PC-3 (cell line): ENCODE measurements at regions not wholly inside any gene's neighbourhood (a gene's known extent, or its start where the extent isn't known, plus 50 kb on each side); places are given as distances from the start of the nearest gene placed in this dataset.
A peak's percentile ranks its signal among the peaks of the same experiment; 100 is the strongest.

Experiments
- ATAC-seq: fragments of 200-7000 bp; cut with Tn5 transposase; 2 replicates; pipeline ENCODE4 v1.9.1; 2020; ENCODE audit warnings: mild to moderate bottlenecking, moderate library complexity
- BruUV-seq: library from RNA; stranded (reverse); fragments of 400-500 nt; replicated peaks from 2 replicates; lab custom pipeline; 2021; lab: Mats Ljungman, UMichigan
- CTCF ChIA-PET: fragments of 300-600 bp; sonication (Branson Sonifier 250); formaldehyde crosslinking; loops from one replicate; lab custom pipeline; 2022; ENCODE audit warnings: antibody characterized with exemption; lab: Charles Lee
- POLR2A ChIA-PET: fragments of 300-600 bp; sonication (Branson Sonifier 250); formaldehyde crosslinking; loops from one replicate; lab custom pipeline; 2022; ENCODE audit warnings: antibody characterized with exemption; ENCODE audit not compliant: unreplicated experiment; lab: Charles Lee
- DNase-seq: peaks from one replicate; pipeline ENCODE4 v3.0.0-alpha.2; 2015
- H2AFZ ChIP-seq: fragments of 300-600 bp; sonication (generic); 2 replicates; pipeline ENCODE4 v1.6.0; 2016; ENCODE audit warnings: antibody characterized with exemption, low read length
- H3F3A ChIP-seq: fragments of 300-600 bp; sonication (generic); one replicate; pipeline ENCODE4 v1.6.0; 2017; ENCODE audit warnings: antibody characterized with exemption, low read length, control low read depth, mild to moderate bottlenecking; ENCODE audit not compliant: unreplicated experiment
- H3K27ac ChIP-seq: fragments of 300-600 bp; sonication (generic); 2 replicates; pipeline ENCODE4 v1.5.1; 2016; ENCODE audit warnings: mild to moderate bottlenecking, low read length
- H3K27me3 ChIP-seq: fragments of 300-600 bp; sonication (generic); 2 replicates; pipeline ENCODE4 v1.6.1; 2016; ENCODE audit warnings: low read length, mixed read lengths
- H3K36me3 ChIP-seq: fragments of 300-600 bp; sonication (generic); 2 replicates; pipeline ENCODE4 v1.6.1; 2016; ENCODE audit warnings: low read depth, mixed run types, low read length, mixed read lengths
- H3K4me1 ChIP-seq: fragments of 300-600 bp; sonication (generic); 2 replicates; pipeline ENCODE4 v1.5.1; 2016; ENCODE audit warnings: low read length; ENCODE audit not compliant: insufficient read depth
- H3K4me2 ChIP-seq: fragments of 300-600 bp; sonication (generic); 2 replicates; pipeline ENCODE4 v1.6.0; 2016; ENCODE audit warnings: low read length
- H3K4me3 ChIP-seq: fragments of 300-600 bp; sonication (generic); 2 replicates; pipeline ENCODE4 v1.5.1; 2016; ENCODE audit warnings: mild to moderate bottlenecking, low read length, mixed read lengths
- H3K79me2 ChIP-seq: fragments of 300-600 bp; sonication (generic); 2 replicates; pipeline ENCODE4 v1.6.1; 2017; ENCODE audit warnings: low read length, mixed read lengths
- H3K9ac ChIP-seq: fragments of 300-600 bp; sonication (generic); 2 replicates; pipeline ENCODE4 v1.6.0; 2016; ENCODE audit warnings: mild to moderate bottlenecking, low read length
- H3K9me2 ChIP-seq: fragments of 300-600 bp; sonication (generic); replicated peaks from 2 replicates; pipeline ENCODE4 v1.6.1; 2016; ENCODE audit warnings: mixed run types, low read length, mixed read lengths
- H3K9me3 ChIP-seq: fragments of 300-600 bp; sonication (generic); 2 replicates; pipeline ENCODE4 v1.6.1; 2016; ENCODE audit warnings: low read length, mixed read lengths
- H4K20me1 ChIP-seq: fragments of 300-600 bp; sonication (generic); 2 replicates; pipeline ENCODE4 v1.6.1; 2016; ENCODE audit warnings: low read length, mixed read lengths
- EZH2 ChIP-seq: fragments of 300-600 bp; sonication (generic); IDR thresholded peaks from one replicate; pipeline ENCODE4 v1.6.1; 2017; ENCODE audit warnings: antibody characterized with exemption, mild to moderate bottlenecking, low read length; ENCODE audit not compliant: unreplicated experiment
- EZH2phosphoT487 ChIP-seq: fragments of 300-600 bp; sonication (generic); IDR thresholded peaks from 2 replicates; pipeline ENCODE4 v1.6.1; 2018; ENCODE audit warnings: mild to moderate bottlenecking, antibody characterized with exemption, low read length, borderline replicate concordance
- intact Hi-C: fragments of 100-400 bp; cut with micrococcal nuclease; formaldehyde crosslinking; loops from 2 replicates; pipeline ENCODE4 v1.9.0; 2023
- TF ChIP-seq, protein P1 (sequence below): fragments of 300-600 bp; sonication (generic); conservative IDR thresholded peaks from 2 replicates; pipeline ENCODE4 v1.5.1; 2017; ENCODE audit warnings: antibody characterized with exemption, low read depth, mild to moderate bottlenecking, low read length

DNA sequence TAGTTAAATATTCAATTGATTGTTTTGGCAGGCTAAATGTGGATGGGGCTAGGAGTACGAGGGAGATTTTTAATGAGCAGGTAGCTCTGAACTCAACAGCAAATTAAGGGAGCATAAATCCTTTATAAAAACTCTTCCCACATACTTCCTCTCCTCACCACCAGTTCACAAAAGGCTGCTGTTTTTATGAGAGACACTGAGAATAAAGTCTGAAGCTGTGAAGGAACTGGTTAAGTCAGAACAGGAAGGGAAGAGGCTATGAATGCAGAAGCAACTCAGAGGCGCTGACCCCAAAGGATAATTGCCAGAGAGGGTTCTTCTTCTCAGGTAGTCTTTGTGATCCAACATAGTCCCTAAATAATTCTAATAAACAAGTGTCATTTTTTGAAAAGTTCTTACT lies 406.1 kb downstream of the GPM6A start:
- H3K9me2 ChIP-seq = no peaks in the 10 kb centered on the region
- DNase-seq (no peak), ATAC-seq (no peak)
- TF ChIP-seq EZH2 (no peak), EZH2phosphoT487 (no peak)
- TF ChIP-seq, protein P1, sequence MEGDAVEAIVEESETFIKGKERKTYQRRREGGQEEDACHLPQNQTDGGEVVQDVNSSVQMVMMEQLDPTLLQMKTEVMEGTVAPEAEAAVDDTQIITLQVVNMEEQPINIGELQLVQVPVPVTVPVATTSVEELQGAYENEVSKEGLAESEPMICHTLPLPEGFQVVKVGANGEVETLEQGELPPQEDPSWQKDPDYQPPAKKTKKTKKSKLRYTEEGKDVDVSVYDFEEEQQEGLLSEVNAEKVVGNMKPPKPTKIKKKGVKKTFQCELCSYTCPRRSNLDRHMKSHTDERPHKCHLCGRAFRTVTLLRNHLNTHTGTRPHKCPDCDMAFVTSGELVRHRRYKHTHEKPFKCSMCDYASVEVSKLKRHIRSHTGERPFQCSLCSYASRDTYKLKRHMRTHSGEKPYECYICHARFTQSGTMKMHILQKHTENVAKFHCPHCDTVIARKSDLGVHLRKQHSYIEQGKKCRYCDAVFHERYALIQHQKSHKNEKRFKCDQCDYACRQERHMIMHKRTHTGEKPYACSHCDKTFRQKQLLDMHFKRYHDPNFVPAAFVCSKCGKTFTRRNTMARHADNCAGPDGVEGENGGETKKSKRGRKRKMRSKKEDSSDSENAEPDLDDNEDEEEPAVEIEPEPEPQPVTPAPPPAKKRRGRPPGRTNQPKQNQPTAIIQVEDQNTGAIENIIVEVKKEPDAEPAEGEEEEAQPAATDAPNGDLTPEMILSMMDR = no peak
- no TSS peak for BruUV-seq
- no peaks in the 10 kb centered on the region for H3K9me3 ChIP-seq
- H4K20me1 ChIP-seq = no peaks in the 10 kb centered on the region
- ChIA-PET POLR2A (no interaction called here), CTCF (no interaction called here)
- H3K4me1 ChIP-seq = no peaks in the 10 kb centered on the region
- H2AFZ ChIP-seq = no peak overlapping the region
- intact Hi-C loops = no loop called here
- H3K27me3 ChIP-seq = no peaks in the 10 kb centered on the region
- no peaks in the 10 kb centered on the region for H3K36me3 ChIP-seq
- H3K27ac ChIP-seq = no peak overlapping the region
- H3K4me2 ChIP-seq = no peak overlapping the region
- no peak overlapping the region for H3K4me3 ChIP-seq
- H3K79me2 ChIP-seq = no peaks in the 10 kb centered on the region
- H3F3A ChIP-seq = no peaks in the 10 kb centered on the region
- H3K9ac ChIP-seq = no peak overlapping the region

- H3K27me3 ChIP-seq = no peaks in the 10 kb centered on the region
- no peak overlapping the region for H3K4me3 ChIP-seq
- CTCF ChIA-PET = no interaction called here
- H3K79me2 ChIP-seq = no peaks in the 10 kb centered on the region
- H3K9me2 ChIP-seq = no peaks in the 10 kb centered on the region
- H3K4me2 ChIP-seq = no peak overlapping the region
- no peak overlapping the region for H2AFZ ChIP-seq
- no peak overlapping the region for H3K9ac ChIP-seq
- no peak overlapping the region for H3K27ac ChIP-seq
- no peak for ATAC-seq
- no TSS peak for BruUV-seq
- TF ChIP-seq, protein P1 = no peak
- TF ChIP-seq EZH2 (no peak), EZH2phosphoT487 (no peak)
- intact Hi-C loops = no loop called here
- H3K9me3 ChIP-seq = no peaks in the 10 kb centered on the region
- H3K4me1 ChIP-seq = peaks cover 17% of the 10 kb centered on the region
- H3F3A ChIP-seq = no peaks in the 10 kb centered on the region
- POLR2A ChIA-PET = no interaction called here
- DNase-seq = no peak
- no peaks in the 10 kb centered on the region for H4K20me1 ChIP-seq
- no peaks in the 10 kb centered on the region for H3K36me3 ChIP-seq
These were observed 404.1 kb downstream of the GPM6A start for GRCh38 chr4:175407926-175408325.

DNA sequence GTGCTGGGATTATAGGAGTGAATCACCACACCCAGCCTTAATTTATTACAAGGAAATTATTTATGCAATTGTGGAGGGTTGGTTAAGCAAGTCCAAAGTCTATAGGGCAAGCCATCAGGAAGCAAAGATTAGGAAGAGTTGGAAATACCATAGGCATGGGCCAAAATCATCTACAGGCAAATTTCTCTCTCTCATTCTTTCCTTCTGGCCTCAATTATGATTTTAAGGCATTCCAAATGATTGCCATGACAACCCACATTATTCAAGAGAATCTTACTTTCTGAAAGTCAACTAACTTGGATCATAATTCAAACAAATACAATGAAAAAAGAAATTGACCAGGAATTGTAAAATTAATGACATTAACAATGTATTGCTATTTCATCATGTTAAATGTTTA lies 400.8 kb downstream of the GPM6A start:
- Histone ChIP-seq H2AFZ (no peak overlapping the region), H4K20me1 (no peaks in the 10 kb centered on the region), H3F3A (no peaks in the 10 kb centered on the region), H3K9ac (no peak overlapping the region), H3K9me2 (no peaks in the 10 kb centered on the region), H3K79me2 (no peaks in the 10 kb centered on the region), H3K9me3 (no peaks in the 10 kb centered on the region), H3K36me3 (no peaks in the 10 kb centered on the region; the same call in 1 of the 2 replicates), H3K4me1 (peaks cover 27% of the 10 kb centered on the region), H3K4me3 (no peak overlapping the region), H3K27ac (peak overlapping the region; percentile 94; the same call in 1 of the 2 replicates), H3K4me2 (no peak overlapping the region), H3K27me3 (no peaks in the 10 kb centered on the region)
- TF ChIP-seq, protein P1 = no peak
- no peak for TF ChIP-seq EZH2
- no peak for TF ChIP-seq EZH2phosphoT487
- ChIA-PET POLR2A (no interaction called here), CTCF (no interaction called here)
- intact Hi-C loops = no loop called here
- no TSS peak for BruUV-seq
- DNase-seq (no peak), ATAC-seq (no peak)
